GM23248 (cell line): ENCODE measurements at regions not wholly inside any gene's neighbourhood (a gene's known extent, or its start where the extent isn't known, plus 50 kb on each side); places are given as distances from the start of the nearest gene placed in this dataset.

ENCODE experiments used
- DNase-seq: peaks from one replicate; pipeline ENCODE4 v3.0.0-alpha.2; 2015
- H2AFZ ChIP-seq: fragments of 200-600 bp; sonication (generic); 2 replicates; pipeline ENCODE4 v1.6.1; 2016; ENCODE audit warnings: antibody characterized with exemption
- H3F3A ChIP-seq: fragments of 200-600 bp; sonication (generic); 2 replicates; pipeline ENCODE4 v1.6.1; 2016; ENCODE audit warnings: mild to moderate bottlenecking, antibody characterized with exemption, mixed run types; ENCODE audit not compliant: insufficient read depth
- H3K27ac ChIP-seq: fragments of 200-600 bp; sonication (generic); 2 replicates; pipeline ENCODE4 v1.5.1; 2016; ENCODE audit warnings: mild to moderate bottlenecking
- H3K27me3 ChIP-seq: fragments of 200-600 bp; sonication (generic); replicated peaks from 2 replicates; pipeline ENCODE4 v1.6.1; 2016; ENCODE audit warnings: mild to moderate bottlenecking; ENCODE audit not compliant: insufficient read depth
- H3K36me3 ChIP-seq: fragments of 200-600 bp; sonication (generic); 2 replicates; pipeline ENCODE4 v1.6.1; 2016; ENCODE audit warnings: low read depth, mild to moderate bottlenecking
- H3K4me1 ChIP-seq: fragments of 200-600 bp; sonication (generic); 2 replicates; pipeline ENCODE4 v1.6.1; 2016; ENCODE audit warnings: mild to moderate bottlenecking; ENCODE audit not compliant: insufficient read depth
- H3K4me2 ChIP-seq: fragments of 200-600 bp; sonication (generic); one replicate; pipeline ENCODE4 v1.6.1; 2016; ENCODE audit warnings: mild to moderate bottlenecking; ENCODE audit not compliant: unreplicated experiment
- H3K4me3 ChIP-seq: fragments of 200-600 bp; sonication (generic); 2 replicates; pipeline ENCODE4 v1.5.1; 2016; ENCODE audit warnings: mild to moderate bottlenecking
- H3K79me2 ChIP-seq: fragments of 200-600 bp; sonication (generic); 2 replicates; pipeline ENCODE4 v1.6.1; 2016; ENCODE audit warnings: mild to moderate bottlenecking; ENCODE audit not compliant: insufficient read depth
- H3K9ac ChIP-seq: fragments of 200-600 bp; sonication (generic); 2 replicates; pipeline ENCODE4 v1.6.1; 2016; ENCODE audit warnings: mild to moderate bottlenecking
- H3K9me2 ChIP-seq: fragments of 200-600 bp; sonication (generic); 2 replicates; pipeline ENCODE4 v1.6.1; 2016; ENCODE audit warnings: mixed run types, mild to moderate bottlenecking, moderate library complexity; ENCODE audit not compliant: insufficient read depth
- H3K9me3 ChIP-seq: fragments of 200-600 bp; sonication (generic); one replicate; pipeline ENCODE4 v1.6.1; 2017; ENCODE audit warnings: low read depth
- H4K20me1 ChIP-seq: fragments of 200-600 bp; sonication (generic); 2 replicates; pipeline ENCODE4 v1.6.0; 2016; ENCODE audit not compliant: insufficient read depth
- EZH2 ChIP-seq: fragments of 200-600 bp; sonication (generic); IDR thresholded peaks from 2 replicates; pipeline ENCODE4 v1.6.1; 2018; ENCODE audit warnings: antibody characterized with exemption, mild to moderate bottlenecking; ENCODE audit not compliant: insufficient read depth, poor library complexity, severe bottlenecking
- EZH2phosphoT487 ChIP-seq: fragments of 200-600 bp; sonication (generic); IDR thresholded peaks from 2 replicates; pipeline ENCODE4 v1.6.1; 2018; ENCODE audit warnings: antibody characterized with exemption, moderate library complexity, mild to moderate bottlenecking, low read depth; ENCODE audit not compliant: insufficient read depth
- WGBS, 2 experiments: methylation state at CpG; one replicate each; pipeline ENCODE4 v1.1.6; 2015 to 2017; ENCODE audit warnings: low lambda C conversion rate in 2 of 2, low coverage in 1 of 2; ENCODE audit errors: missing lambda C conversion rate in 2 of 2; 5-methylcytosine and 5-hydroxymethylcytosine counted together
- in situ Hi-C: fragments of 300-500 bp; cut with MboI; formaldehyde crosslinking; loops from 2 replicates; pipeline ENCODE4 v1.15.0; 2020

- Histone ChIP-seq H3K36me3 (no peaks in the 10 kb centered on the region), H3K27ac (no peak overlapping the region), H4K20me1 (no peaks in the 10 kb centered on the region), H3K4me3 (no peak overlapping the region), H3K4me2 (no peak overlapping the region), H3K9ac (no peak overlapping the region), H3K27me3 (no peaks in the 10 kb centered on the region), H3K79me2 (no peaks in the 10 kb centered on the region), H3K4me1 (peaks cover 64% of the 10 kb centered on the region), H3F3A (peaks cover 49% of the 10 kb centered on the region), H3K9me2 (no peaks in the 10 kb centered on the region; the same call in 1 of the 2 replicates), H2AFZ (no peak overlapping the region), H3K9me3 (no peaks in the 10 kb centered on the region)
- DNase-seq = peak; percentile 47
- TF ChIP-seq EZH2phosphoT487 (no peak), EZH2 (no peak)
- in situ Hi-C loops = no loop called here
- 20 to 26% methylated on average over 2 of the region's 2 CpGs for WGBS, 2 experiments
These were observed 213.5 kb upstream of the CDIN1 start for GRCh38 chr15:36365963-36366362.

GRCh38 chr15:36370051-36370730 lies 209.2 kb upstream of the CDIN1 start:
- Histone ChIP-seq H3K4me1 (peaks cover 36% of the 10 kb centered on the region), H3K9me3 (no peaks in the 10 kb centered on the region), H3K36me3 (no peaks in the 10 kb centered on the region), H3K27me3 (no peaks in the 10 kb centered on the region), H3K79me2 (no peaks in the 10 kb centered on the region), H4K20me1 (no peaks in the 10 kb centered on the region), H3K9ac (no peak overlapping the region), H3K27ac (peak overlapping the region; percentile 43), H3F3A (peaks cover 23% of the 10 kb centered on the region), H3K9me2 (no peaks in the 10 kb centered on the region; the same call in 1 of the 2 replicates), H2AFZ (no peak overlapping the region), H3K4me2 (peak overlapping the region; percentile 24), H3K4me3 (peak overlapping the region; percentile 1; the same call in 1 of the 2 replicates)
- WGBS, 2 experiments = 24 to 25% methylated on average over 3 of the region's 3 CpGs
- in situ Hi-C loops = no loop called here
- no peak for TF ChIP-seq EZH2
- no peak for TF ChIP-seq EZH2phosphoT487
- DNase-seq = no peak

GRCh38 chr15:36370731-36371112 lies 208.7 kb upstream of the CDIN1 start:
- in situ Hi-C loops = no loop called here
- no peak for TF ChIP-seq EZH2
- 0 out of 2 replicates have a peak, but pooled peaks have one; percentile 59 for TF ChIP-seq EZH2phosphoT487
- no peaks in the 10 kb centered on the region; the same call in 1 of the 2 replicates for H3K9me2 ChIP-seq
- no peaks in the 10 kb centered on the region for H3K9me3 ChIP-seq
- peak; percentile 77 for DNase-seq
- no peak overlapping the region for H2AFZ ChIP-seq
- H3K9ac ChIP-seq = no peak overlapping the region
- H3K36me3 ChIP-seq = no peaks in the 10 kb centered on the region
- H4K20me1 ChIP-seq = no peaks in the 10 kb centered on the region
- peak overlapping the region; percentile 1; the same call in 1 of the 2 replicates for H3K4me3 ChIP-seq
- peaks cover 23% of the 10 kb centered on the region for H3F3A ChIP-seq
- H3K4me1 ChIP-seq = peaks cover 36% of the 10 kb centered on the region
- no peaks in the 10 kb centered on the region for H3K27me3 ChIP-seq
- H3K4me2 ChIP-seq = peak overlapping the region; percentile 24
- H3K27ac ChIP-seq = peak overlapping the region; percentile 43
- no peaks in the 10 kb centered on the region for H3K79me2 ChIP-seq

GRCh38 chr15:36371509-36371908 lies 207.9 kb upstream of the CDIN1 start:
- H3K9ac ChIP-seq = no peak overlapping the region
- H3K9me2 ChIP-seq = no peaks in the 10 kb centered on the region; the same call in 1 of the 2 replicates
- H4K20me1 ChIP-seq = no peaks in the 10 kb centered on the region
- TF ChIP-seq EZH2phosphoT487 = no peak
- no peak for TF ChIP-seq EZH2
- peak overlapping the region; percentile 24 for H3K4me2 ChIP-seq
- in situ Hi-C loops = no loop called here
- H3K4me1 ChIP-seq = peaks cover 36% of the 10 kb centered on the region
- peaks cover 23% of the 10 kb centered on the region for H3F3A ChIP-seq
- H3K4me3 ChIP-seq = no peak overlapping the region
- peak; percentile 39 for DNase-seq
- H2AFZ ChIP-seq = no peak overlapping the region
- no peaks in the 10 kb centered on the region for H3K27me3 ChIP-seq
- H3K79me2 ChIP-seq = no peaks in the 10 kb centered on the region
- peak overlapping the region; percentile 43; the same call in 1 of the 2 replicates for H3K27ac ChIP-seq
- H3K9me3 ChIP-seq = no peaks in the 10 kb centered on the region
- H3K36me3 ChIP-seq = no peaks in the 10 kb centered on the region

- no peak for DNase-seq
- Histone ChIP-seq H3K4me2 (no peak overlapping the region), H3K9ac (no peak overlapping the region), H3K4me3 (no peak overlapping the region), H2AFZ (no peak overlapping the region), H3K27me3 (no peaks in the 10 kb centered on the region), H3K79me2 (no peaks in the 10 kb centered on the region), H3K4me1 (peaks cover 36% of the 10 kb centered on the region), H3F3A (peaks cover 23% of the 10 kb centered on the region), H3K9me3 (no peaks in the 10 kb centered on the region), H4K20me1 (no peaks in the 10 kb centered on the region), H3K27ac (no peak overlapping the region), H3K9me2 (no peaks in the 10 kb centered on the region; the same call in 1 of the 2 replicates), H3K36me3 (no peaks in the 10 kb centered on the region)
- TF ChIP-seq EZH2phosphoT487 = no peak
- no peak for TF ChIP-seq EZH2
- 93 to 95% methylated on average over 2 of the region's 2 CpGs for WGBS, 2 experiments
- in situ Hi-C loops = no loop called here
These were observed 206.5 kb upstream of the CDIN1 start for GRCh38 chr15:36372968-36373367.
